GM12873 (cell line): ENCODE measurements at regions not wholly inside any gene's neighbourhood (a gene's known extent, or its start where the extent isn't known, plus 50 kb on each side); places are given as distances from the start of the nearest gene placed in this dataset.

Experiments used
- CTCF ChIP-seq: IDR thresholded peaks from 2 replicates; pipeline ENCODE4 v1.5.1; 2012; ENCODE audit warnings: low read depth, mild to moderate bottlenecking, moderate library complexity, low read length, control low read depth; ENCODE audit not compliant: insufficient read depth; ENCODE audit errors: missing control alignments

GRCh38 chr1:4056422-4056821 lies 156.3 kb upstream of the C1orf174 start:
- no peak for TF ChIP-seq CTCF

- TF ChIP-seq CTCF, result no peak
Observed at GRCh38 chr1:4056989-4057388, 156.9 kb upstream of the C1orf174 start.

- no peak for TF ChIP-seq CTCF
Observed at GRCh38 chr1:4057603-4058002, 157.5 kb upstream of the C1orf174 start.

GRCh38 chr1:4058122-4058521 lies 158.1 kb upstream of the C1orf174 start:
- no peak for TF ChIP-seq CTCF

- TF ChIP-seq CTCF, result no peak
Observed at GRCh38 chr1:4058706-4059105, 158.6 kb upstream of the C1orf174 start.

GRCh38 chr1:4059270-4059669 lies 159.2 kb upstream of the C1orf174 start:
- TF ChIP-seq CTCF, result no peak

- TF ChIP-seq CTCF, result peak; percentile 18
Observed at GRCh38 chr1:4060850-4061249, 160.8 kb upstream of the C1orf174 start.
